GM13977 (cell line): ENCODE measurements at regions not wholly inside any gene's neighbourhood (a gene's known extent, or its start where the extent isn't known, plus 50 kb on each side); places are given as distances from the start of the nearest gene placed in this dataset.
"Not testable (repeated sequence)": the region's sequence is repeated elsewhere in the genome, so short reads cannot be mapped to it uniquely, and the experiment has no call there.

ENCODE experiments used
- DNase-seq: peaks from one replicate; pipeline ENCODE4 v3.0.0; 2012; ENCODE audit warnings: low spot score
- CTCF ChIP-seq: IDR thresholded peaks from 2 replicates; pipeline ENCODE4 v1.5.1; 2012; ENCODE audit warnings: mild to moderate bottlenecking, control low read depth; ENCODE audit not compliant: insufficient read depth; ENCODE audit errors: extremely low read depth, missing control alignments
- in situ Hi-C: fragments of 300-500 bp; cut with MboI; formaldehyde crosslinking; loops from one replicate; pipeline ENCODE4 v1.12.0; 2022; ENCODE audit warnings: low sequenced_read_pairs, low pct_unique_long_range_greater_than_20kb, mixed read lengths, inconsistent platforms; ENCODE audit not compliant: unreplicated experiment

- no peak for DNase-seq
Measured at GRCh38 chr15:36156879-36157427, 422.5 kb upstream of the CDIN1 start.

GRCh38 chr15:36160351-36160750 lies 419.1 kb upstream of the CDIN1 start:
- DNase-seq: no peak
- no peak for TF ChIP-seq CTCF
- in situ Hi-C loops: no loop called here

More at GRCh38 chr15:36156879-36157427, 422.5 kb upstream of the CDIN1 start:
- no peak for TF ChIP-seq CTCF
- in situ Hi-C loops: no loop called here

- no peak for DNase-seq
- TF ChIP-seq CTCF: no peak
- in situ Hi-C loops: no loop called here
Measured at GRCh38 chr15:36161108-36161507, 418.3 kb upstream of the CDIN1 start.

- in situ Hi-C loops: no loop called here
- DNase-seq: no peak
- no peak for TF ChIP-seq CTCF
Measured at GRCh38 chr15:36161771-36162212, 417.6 kb upstream of the CDIN1 start.

GRCh38 chr15:36163983-36164382 lies 415.4 kb upstream of the CDIN1 start:
- in situ Hi-C loops, DNase-seq: not testable (repeated sequence)

- DNase-seq: no peak
- in situ Hi-C loops: no loop called here
- no peak for TF ChIP-seq CTCF
Measured at GRCh38 chr15:36172955-36173354, 406.5 kb upstream of the CDIN1 start.

GRCh38 chr15:36175186-36175740 lies 404.2 kb upstream of the CDIN1 start:
- no peak for TF ChIP-seq CTCF
- in situ Hi-C loops: no loop called here
- DNase-seq: no peak
